ENCODE measurements at regions not wholly inside any gene's neighbourhood (a gene's known extent, or its start where the extent isn't known, plus 50 kb on each side); places are given as distances from the start of the nearest gene placed in this dataset.

GRCh38 chr5:163645421-163646416 is 140.3 kb downstream of the MAT2B start:
- H3K4me3 Mint-ChIP-seq, result no peak overlapping the region
- DNase-seq (ENCODE audit: low spot score), result no peak
- ATAC-seq, result no peak
- no peaks in the 10 kb centered on the region for H3K9me3 Mint-ChIP-seq
- H3K4me1 Mint-ChIP-seq, result 0 out of 2 replicates have a peak, but pooled peaks cover 4% of the 10 kb centered on the region
- CTCF ChIA-PET, result no interaction called here
- no peaks in the 10 kb centered on the region for H3K27me3 Mint-ChIP-seq (ENCODE audit: low read depth)
- POLR2A ChIA-PET, result no interaction called here
- TF ChIP-seq ZNF317 (CRISPR knock-in tag; IDR thresholded peaks at IDR 0.05; ENCODE audit: borderline replicate concordance, low read depth), result no peak
- TF ChIP-seq SMAD4 (CRISPR knock-in tag; IDR thresholded peaks at IDR 0.05), result no peak
- TF ChIP-seq TEAD4 (CRISPR knock-in tag; IDR thresholded peaks at IDR 0.05), result no peak
- TF ChIP-seq ZNF121 (CRISPR knock-in tag; IDR thresholded peaks at IDR 0.05), result no peak
- no peak for TF ChIP-seq ZNF263 (CRISPR knock-in tag; IDR thresholded peaks at IDR 0.05; ENCODE audit: low read depth)
- TF ChIP-seq, protein P1, sequence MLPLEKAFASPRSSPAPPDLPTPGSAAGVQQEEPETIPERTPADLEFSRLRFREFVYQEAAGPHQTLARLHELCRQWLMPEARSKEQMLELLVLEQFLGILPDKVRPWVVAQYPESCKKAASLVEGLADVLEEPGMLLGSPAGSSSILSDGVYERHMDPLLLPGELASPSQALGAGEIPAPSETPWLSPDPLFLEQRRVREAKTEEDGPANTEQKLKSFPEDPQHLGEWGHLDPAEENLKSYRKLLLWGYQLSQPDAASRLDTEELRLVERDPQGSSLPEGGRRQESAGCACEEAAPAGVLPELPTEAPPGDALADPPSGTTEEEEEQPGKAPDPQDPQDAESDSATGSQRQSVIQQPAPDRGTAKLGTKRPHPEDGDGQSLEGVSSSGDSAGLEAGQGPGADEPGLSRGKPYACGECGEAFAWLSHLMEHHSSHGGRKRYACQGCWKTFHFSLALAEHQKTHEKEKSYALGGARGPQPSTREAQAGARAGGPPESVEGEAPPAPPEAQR (CRISPR knock-in tag; IDR thresholded peaks at IDR 0.05), result no peak
- TF ChIP-seq, protein P2, sequence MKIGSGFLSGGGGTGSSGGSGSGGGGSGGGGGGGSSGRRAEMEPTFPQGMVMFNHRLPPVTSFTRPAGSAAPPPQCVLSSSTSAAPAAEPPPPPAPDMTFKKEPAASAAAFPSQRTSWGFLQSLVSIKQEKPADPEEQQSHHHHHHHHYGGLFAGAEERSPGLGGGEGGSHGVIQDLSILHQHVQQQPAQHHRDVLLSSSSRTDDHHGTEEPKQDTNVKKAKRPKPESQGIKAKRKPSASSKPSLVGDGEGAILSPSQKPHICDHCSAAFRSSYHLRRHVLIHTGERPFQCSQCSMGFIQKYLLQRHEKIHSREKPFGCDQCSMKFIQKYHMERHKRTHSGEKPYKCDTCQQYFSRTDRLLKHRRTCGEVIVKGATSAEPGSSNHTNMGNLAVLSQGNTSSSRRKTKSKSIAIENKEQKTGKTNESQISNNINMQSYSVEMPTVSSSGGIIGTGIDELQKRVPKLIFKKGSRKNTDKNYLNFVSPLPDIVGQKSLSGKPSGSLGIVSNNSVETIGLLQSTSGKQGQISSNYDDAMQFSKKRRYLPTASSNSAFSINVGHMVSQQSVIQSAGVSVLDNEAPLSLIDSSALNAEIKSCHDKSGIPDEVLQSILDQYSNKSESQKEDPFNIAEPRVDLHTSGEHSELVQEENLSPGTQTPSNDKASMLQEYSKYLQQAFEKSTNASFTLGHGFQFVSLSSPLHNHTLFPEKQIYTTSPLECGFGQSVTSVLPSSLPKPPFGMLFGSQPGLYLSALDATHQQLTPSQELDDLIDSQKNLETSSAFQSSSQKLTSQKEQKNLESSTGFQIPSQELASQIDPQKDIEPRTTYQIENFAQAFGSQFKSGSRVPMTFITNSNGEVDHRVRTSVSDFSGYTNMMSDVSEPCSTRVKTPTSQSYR (CRISPR knock-in tag; IDR thresholded peaks at IDR 0.05), result no peak
- no peak for TF ChIP-seq NR1H2 (CRISPR knock-in tag; IDR thresholded peaks at IDR 0.05)
- TF ChIP-seq HMGXB4 (CRISPR knock-in tag; IDR thresholded peaks at IDR 0.05), result no peak
- no peak for TF ChIP-seq RELA (CRISPR knock-in tag; IDR thresholded peaks at IDR 0.05; ENCODE audit: borderline replicate concordance)
- TF ChIP-seq ATF2 (CRISPR knock-in tag; IDR thresholded peaks at IDR 0.05; ENCODE audit: borderline replicate concordance, low read depth), result no peak
- TF ChIP-seq PRRX2 (CRISPR knock-in tag; IDR thresholded peaks at IDR 0.05), result no peak
- TF ChIP-seq, protein P3, sequence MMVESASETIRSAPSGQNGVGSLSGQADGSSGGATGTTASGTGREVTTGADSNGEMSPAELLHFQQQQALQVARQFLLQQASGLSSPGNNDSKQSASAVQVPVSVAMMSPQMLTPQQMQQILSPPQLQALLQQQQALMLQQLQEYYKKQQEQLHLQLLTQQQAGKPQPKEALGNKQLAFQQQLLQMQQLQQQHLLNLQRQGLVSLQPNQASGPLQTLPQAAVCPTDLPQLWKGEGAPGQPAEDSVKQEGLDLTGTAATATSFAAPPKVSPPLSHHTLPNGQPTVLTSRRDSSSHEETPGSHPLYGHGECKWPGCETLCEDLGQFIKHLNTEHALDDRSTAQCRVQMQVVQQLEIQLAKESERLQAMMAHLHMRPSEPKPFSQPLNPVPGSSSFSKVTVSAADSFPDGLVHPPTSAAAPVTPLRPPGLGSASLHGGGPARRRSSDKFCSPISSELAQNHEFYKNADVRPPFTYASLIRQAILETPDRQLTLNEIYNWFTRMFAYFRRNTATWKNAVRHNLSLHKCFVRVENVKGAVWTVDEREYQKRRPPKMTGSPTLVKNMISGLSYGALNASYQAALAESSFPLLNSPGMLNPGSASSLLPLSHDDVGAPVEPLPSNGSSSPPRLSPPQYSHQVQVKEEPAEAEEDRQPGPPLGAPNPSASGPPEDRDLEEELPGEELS (CRISPR knock-in tag; IDR thresholded peaks at IDR 0.05), result no peak
- no peak for TF ChIP-seq RORB (CRISPR knock-in tag; IDR thresholded peaks at IDR 0.05)
- TF ChIP-seq CREM (CRISPR knock-in tag; IDR thresholded peaks at IDR 0.05), result no peak
- no peak for TF ChIP-seq IRF1 (CRISPR knock-in tag; IDR thresholded peaks at IDR 0.05)
- TF ChIP-seq FOXJ3 (CRISPR knock-in tag; IDR thresholded peaks at IDR 0.05; ENCODE audit: borderline replicate concordance), result no peak
- TF ChIP-seq KAT7 (CRISPR knock-in tag; IDR thresholded peaks at IDR 0.05; ENCODE audit: borderline replicate concordance), result no peak
- TF ChIP-seq EMX1 (CRISPR knock-in tag; IDR thresholded peaks at IDR 0.05), result no peak
- H3K27ac Mint-ChIP-seq, result no peak overlapping the region
- no peaks in the 10 kb centered on the region for H3K36me3 Mint-ChIP-seq
